ENCODE measurements at regions not wholly inside any gene's neighbourhood (a gene's known extent, or its start where the extent isn't known, plus 50 kb on each side); places are given as distances from the start of the nearest gene placed in this dataset.

- TF ChIP-seq CTCF (IDR thresholded peaks at IDR 0.05) = no peak
- TF ChIP-seq POLR2A (IDR thresholded peaks at IDR 0.05) = no peak
These were observed 255.8 kb upstream of the HNRNPA3 start for GRCh38 chr2:176956791-176957190.
